ENCODE measurements at regions not wholly inside any gene's neighbourhood (a gene's known extent, or its start where the extent isn't known, plus 50 kb on each side); places are given as distances from the start of the nearest gene placed in this dataset.

DNA sequence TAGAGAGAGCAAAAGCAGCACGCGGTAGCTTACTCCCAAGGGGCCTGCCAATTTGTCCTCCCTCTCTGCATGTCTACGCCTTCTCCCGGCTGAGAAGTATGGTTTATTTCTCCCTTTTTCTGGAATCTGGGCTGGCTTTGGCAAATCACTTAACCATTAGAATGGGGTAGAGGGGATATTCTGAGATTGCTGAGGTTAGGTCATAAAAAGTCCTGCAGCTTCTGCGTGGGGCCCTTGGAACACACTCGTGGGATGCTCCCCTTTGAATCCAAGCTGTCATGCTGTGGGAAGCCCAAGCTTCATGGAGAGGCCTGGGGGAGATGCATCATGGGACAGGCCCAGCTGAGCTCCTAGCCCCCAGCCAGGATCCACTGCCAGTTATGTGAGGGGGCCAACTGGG, 403.6 kb upstream of the MAF start:
- DNase-seq (ENCODE audit: low spot score in 2 of 2, unreplicated experiment in 2 of 2) = no peak
- no peak for TF ChIP-seq CTCF (IDR thresholded peaks at IDR 0.05; ENCODE audit: unreplicated experiment)
- H3K9me3 Mint-ChIP-seq = peaks cover 6% of the 10 kb centered on the region
- H3K27ac Mint-ChIP-seq = no peak overlapping the region
- H3K36me3 Mint-ChIP-seq = no peaks in the 10 kb centered on the region
- peaks cover 15% of the 10 kb centered on the region for H3K27me3 Mint-ChIP-seq (ENCODE audit: low read depth)
- no peak overlapping the region for H3K4me3 Mint-ChIP-seq
- H3K4me1 Mint-ChIP-seq = peaks cover 6% of the 10 kb centered on the region

- H3K4me3 Mint-ChIP-seq = no peak overlapping the region
- no peaks in the 10 kb centered on the region for H3K36me3 Mint-ChIP-seq
- no peak overlapping the region for H3K27ac Mint-ChIP-seq
- TF ChIP-seq CTCF (IDR thresholded peaks at IDR 0.05; ENCODE audit: unreplicated experiment) = no peak
- H3K27me3 Mint-ChIP-seq (ENCODE audit: low read depth) = peaks cover 15% of the 10 kb centered on the region
- DNase-seq (ENCODE audit: low spot score in 2 of 2, unreplicated experiment in 2 of 2) = no peak
- H3K4me1 Mint-ChIP-seq = peaks cover 6% of the 10 kb centered on the region
- peaks cover 6% of the 10 kb centered on the region for H3K9me3 Mint-ChIP-seq
Observed at GRCh38 chr16:80002261-80002660, 401.7 kb upstream of the MAF start.

DNA sequence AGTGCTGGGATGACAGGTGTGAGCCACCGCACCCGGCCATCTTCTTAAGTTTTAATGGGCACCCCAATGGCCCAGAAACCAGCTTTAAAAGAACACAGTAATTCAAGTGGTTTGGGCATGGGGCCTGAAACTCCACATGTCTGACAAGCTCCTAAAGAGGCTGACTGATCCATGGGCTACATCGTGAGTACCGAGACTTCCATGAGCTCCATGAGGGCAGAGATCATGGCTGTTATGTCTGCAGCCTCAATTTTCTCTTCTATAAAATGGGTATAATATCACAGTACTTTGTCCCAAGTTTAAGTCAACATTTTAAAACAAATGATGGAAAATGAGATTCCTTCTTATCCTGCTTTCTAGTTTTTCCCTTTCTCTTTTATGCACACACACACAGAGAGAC, 397.6 kb upstream of the MAF start:
- Mint-ChIP-seq H3K9me3 (no peaks in the 10 kb centered on the region), H3K4me1 (no peaks in the 10 kb centered on the region), H3K36me3 (no peaks in the 10 kb centered on the region), H3K27ac (no peak overlapping the region), H3K4me3 (no peak overlapping the region), H3K27me3 (ENCODE audit: low read depth) (peaks cover 13% of the 10 kb centered on the region)
- no peak for DNase-seq (ENCODE audit: low spot score in 2 of 2, unreplicated experiment in 2 of 2)
- TF ChIP-seq CTCF (IDR thresholded peaks at IDR 0.05; ENCODE audit: unreplicated experiment) = no peak

DNA sequence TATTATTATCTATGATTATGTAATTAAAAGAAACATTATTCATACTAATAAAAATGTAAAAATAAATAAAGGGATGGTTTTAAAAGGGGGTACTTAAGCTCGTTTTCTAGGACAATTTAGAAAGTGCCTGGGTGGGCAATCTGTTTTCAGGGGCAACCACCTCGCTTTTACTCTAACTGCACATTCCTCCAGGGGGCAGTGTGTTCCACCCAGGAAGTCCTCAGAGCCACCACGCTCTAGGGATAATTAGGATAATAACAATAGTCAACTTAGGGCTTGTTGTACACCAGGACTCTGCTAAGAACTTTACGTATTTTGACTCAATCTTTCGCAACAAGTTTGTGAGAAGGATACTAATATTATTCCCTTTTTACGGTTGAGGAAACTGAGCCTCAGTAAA, 396.7 kb upstream of the MAF start:
- Mint-ChIP-seq H3K4me1 (no peaks in the 10 kb centered on the region), H3K27me3 (ENCODE audit: low read depth) (peaks cover 7% of the 10 kb centered on the region), H3K36me3 (no peaks in the 10 kb centered on the region), H3K27ac (no peak overlapping the region), H3K4me3 (no peak overlapping the region), H3K9me3 (no peaks in the 10 kb centered on the region)
- no peak for DNase-seq (ENCODE audit: low spot score in 2 of 2, unreplicated experiment in 2 of 2)
- TF ChIP-seq CTCF (IDR thresholded peaks at IDR 0.05; ENCODE audit: unreplicated experiment) = no peak

- no peaks in the 10 kb centered on the region for H3K36me3 Mint-ChIP-seq
- H3K27me3 Mint-ChIP-seq (ENCODE audit: low read depth) = peaks cover 7% of the 10 kb centered on the region
- no peak overlapping the region for H3K4me3 Mint-ChIP-seq
- H3K9me3 Mint-ChIP-seq = peaks cover 4% of the 10 kb centered on the region
- no peak overlapping the region for H3K27ac Mint-ChIP-seq
- DNase-seq (ENCODE audit: low spot score in 2 of 2, unreplicated experiment in 2 of 2) = no peak
- H3K4me1 Mint-ChIP-seq = no peaks in the 10 kb centered on the region
- TF ChIP-seq CTCF (IDR thresholded peaks at IDR 0.05; ENCODE audit: unreplicated experiment) = no peak
Observed at GRCh38 chr16:79996321-79996720, 395.8 kb upstream of the MAF start.

GRCh38 chr16:79995315-79995714, 394.8 kb upstream of the MAF start:
- no peaks in the 10 kb centered on the region for H3K36me3 Mint-ChIP-seq
- H3K4me3 Mint-ChIP-seq = no peak overlapping the region
- no peaks in the 10 kb centered on the region for H3K4me1 Mint-ChIP-seq
- H3K27me3 Mint-ChIP-seq (ENCODE audit: low read depth) = peaks cover 2% of the 10 kb centered on the region
- TF ChIP-seq CTCF (IDR thresholded peaks at IDR 0.05; ENCODE audit: unreplicated experiment) = no peak
- no peak for DNase-seq (ENCODE audit: low spot score in 2 of 2, unreplicated experiment in 2 of 2)
- peaks cover 7% of the 10 kb centered on the region for H3K9me3 Mint-ChIP-seq
- H3K27ac Mint-ChIP-seq = no peak overlapping the region
